Pulmonary artery endothelial cell (primary cell): ENCODE measurements at regions not wholly inside any gene's neighbourhood (a gene's known extent, or its start where the extent isn't known, plus 50 kb on each side); places are given as distances from the start of the nearest gene placed in this dataset.

Experiments used
- DNase-seq: peaks from one replicate; pipeline ENCODE4 v3.0.0-alpha.2; 2011; ENCODE audit warnings: low read depth, low spot score

- no peak for DNase-seq
Observed at GRCh38 chr20:62561948-62562347, 80.4 kb upstream of the SLCO4A1 start.

GRCh38 chr20:62562831-62563230 is 79.5 kb upstream of the SLCO4A1 start:
- no peak for DNase-seq

GRCh38 chr20:62563561-62563960 is 78.7 kb upstream of the SLCO4A1 start:
- DNase-seq = no peak

GRCh38 chr20:62564456-62565245 is 77.7 kb upstream of the SLCO4A1 start:
- DNase-seq = no peak

- no peak for DNase-seq
Observed at GRCh38 chr20:62566266-62566665, 76.0 kb upstream of the SLCO4A1 start.

GRCh38 chr20:62566771-62567170 is 75.5 kb upstream of the SLCO4A1 start:
- no peak for DNase-seq

- no peak for DNase-seq
Observed at GRCh38 chr20:62567246-62568044, 74.9 kb upstream of the SLCO4A1 start.

- DNase-seq = no peak
Observed at GRCh38 chr20:62568045-62568389, 74.3 kb upstream of the SLCO4A1 start.

- no peak for DNase-seq
Observed at GRCh38 chr20:62569615-62570014, 72.7 kb upstream of the SLCO4A1 start.

GRCh38 chr20:62570403-62570802 is 71.9 kb upstream of the SLCO4A1 start:
- DNase-seq = no peak

- no peak for DNase-seq
Observed at GRCh38 chr20:62570897-62571668, 71.2 kb upstream of the SLCO4A1 start.

GRCh38 chr20:62571669-62572344 is 70.5 kb upstream of the SLCO4A1 start:
- no peak for DNase-seq

GRCh38 chr20:62572980-62573379 is 69.3 kb upstream of the SLCO4A1 start:
- DNase-seq = no peak

GRCh38 chr20:62573817-62574216 is 68.5 kb upstream of the SLCO4A1 start:
- DNase-seq = no peak

GRCh38 chr20:62574230-62574993 is 67.9 kb upstream of the SLCO4A1 start:
- no peak for DNase-seq

- DNase-seq = no peak
Observed at GRCh38 chr20:62575976-62576722, 66.2 kb upstream of the SLCO4A1 start.

- no peak for DNase-seq
Observed at GRCh38 chr20:62576815-62577489, 65.4 kb upstream of the SLCO4A1 start.

GRCh38 chr20:62577490-62577836 is 64.8 kb upstream of the SLCO4A1 start:
- DNase-seq = no peak

- DNase-seq = no peak
Observed at GRCh38 chr20:62578294-62578897, 63.9 kb upstream of the SLCO4A1 start.
